GM12873 (cell line): ENCODE measurements at regions not wholly inside any gene's neighbourhood (a gene's known extent, or its start where the extent isn't known, plus 50 kb on each side); places are given as distances from the start of the nearest gene placed in this dataset.

Experiments
- TF ChIP-seq, protein P1 (sequence below): IDR thresholded peaks from 2 replicates; pipeline ENCODE4 v1.5.1; 2012; ENCODE audit warnings: low read depth, mild to moderate bottlenecking, moderate library complexity, low read length, control low read depth; ENCODE audit not compliant: insufficient read depth; ENCODE audit errors: missing control alignments

- TF ChIP-seq, protein P1, sequence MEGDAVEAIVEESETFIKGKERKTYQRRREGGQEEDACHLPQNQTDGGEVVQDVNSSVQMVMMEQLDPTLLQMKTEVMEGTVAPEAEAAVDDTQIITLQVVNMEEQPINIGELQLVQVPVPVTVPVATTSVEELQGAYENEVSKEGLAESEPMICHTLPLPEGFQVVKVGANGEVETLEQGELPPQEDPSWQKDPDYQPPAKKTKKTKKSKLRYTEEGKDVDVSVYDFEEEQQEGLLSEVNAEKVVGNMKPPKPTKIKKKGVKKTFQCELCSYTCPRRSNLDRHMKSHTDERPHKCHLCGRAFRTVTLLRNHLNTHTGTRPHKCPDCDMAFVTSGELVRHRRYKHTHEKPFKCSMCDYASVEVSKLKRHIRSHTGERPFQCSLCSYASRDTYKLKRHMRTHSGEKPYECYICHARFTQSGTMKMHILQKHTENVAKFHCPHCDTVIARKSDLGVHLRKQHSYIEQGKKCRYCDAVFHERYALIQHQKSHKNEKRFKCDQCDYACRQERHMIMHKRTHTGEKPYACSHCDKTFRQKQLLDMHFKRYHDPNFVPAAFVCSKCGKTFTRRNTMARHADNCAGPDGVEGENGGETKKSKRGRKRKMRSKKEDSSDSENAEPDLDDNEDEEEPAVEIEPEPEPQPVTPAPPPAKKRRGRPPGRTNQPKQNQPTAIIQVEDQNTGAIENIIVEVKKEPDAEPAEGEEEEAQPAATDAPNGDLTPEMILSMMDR = no peak
These were observed 105.6 kb upstream of the ZNF521 start for GRCh38 chr18:25457601-25458000.

- TF ChIP-seq, protein P1 = no peak
These were observed 105.2 kb upstream of the ZNF521 start for GRCh38 chr18:25457126-25457525.

DNA sequence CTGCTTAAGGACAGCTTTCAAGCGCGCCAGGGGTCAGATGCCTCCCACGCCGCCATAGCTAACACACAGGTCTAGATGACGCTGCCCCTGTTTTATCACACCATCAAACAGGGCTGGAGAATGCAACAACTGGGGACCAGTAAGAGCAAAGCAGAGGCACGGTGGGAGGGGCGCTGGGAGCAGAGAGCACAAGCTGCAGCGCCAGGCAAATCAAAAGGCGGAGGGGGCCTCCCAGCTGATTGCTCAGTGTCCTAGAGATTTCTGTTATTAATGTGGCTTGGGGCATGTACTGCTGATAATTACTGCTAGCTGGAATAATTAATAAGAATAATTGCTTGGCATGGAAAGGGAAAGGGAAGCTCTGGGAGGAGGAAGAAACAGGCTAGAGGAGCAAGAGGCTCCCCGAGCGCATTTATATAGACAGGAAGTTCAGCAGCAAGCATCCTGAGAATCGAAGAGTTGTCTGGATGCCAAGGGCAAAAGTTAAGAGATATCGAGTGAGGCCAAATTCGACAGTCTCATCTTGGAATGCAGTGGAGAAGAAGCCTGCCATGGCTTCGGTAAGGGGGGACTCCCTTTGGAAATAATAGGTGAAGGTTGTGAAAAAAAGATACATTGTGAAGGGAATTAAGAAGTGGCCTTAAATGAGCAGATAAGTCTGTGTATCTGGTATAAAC is 104.5 kb upstream of the ZNF521 start:
- TF ChIP-seq, protein P1 = no peak

GRCh38 chr18:25455646-25456045 is 103.7 kb upstream of the ZNF521 start:
- TF ChIP-seq, protein P1 = no peak

DNA sequence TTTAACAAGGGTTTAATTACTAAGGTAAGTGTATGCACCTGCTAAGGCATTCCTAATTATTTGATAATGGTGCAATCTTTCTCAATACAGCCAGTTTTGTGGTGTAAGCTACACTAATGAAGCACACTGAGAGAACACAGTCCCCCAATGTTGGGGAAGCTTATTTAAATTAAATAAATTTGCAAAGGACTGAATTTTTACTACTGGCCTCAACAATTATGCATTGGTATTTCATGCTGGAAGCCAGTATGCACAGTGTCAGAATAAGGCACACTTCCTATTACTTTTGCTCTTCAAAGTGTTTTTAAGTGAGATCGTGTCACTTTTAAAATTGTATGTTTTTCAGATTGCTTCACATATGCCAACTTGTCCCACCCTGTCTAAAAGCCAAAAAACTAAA is 103.2 kb upstream of the ZNF521 start:
- TF ChIP-seq, protein P1 = no peak

DNA sequence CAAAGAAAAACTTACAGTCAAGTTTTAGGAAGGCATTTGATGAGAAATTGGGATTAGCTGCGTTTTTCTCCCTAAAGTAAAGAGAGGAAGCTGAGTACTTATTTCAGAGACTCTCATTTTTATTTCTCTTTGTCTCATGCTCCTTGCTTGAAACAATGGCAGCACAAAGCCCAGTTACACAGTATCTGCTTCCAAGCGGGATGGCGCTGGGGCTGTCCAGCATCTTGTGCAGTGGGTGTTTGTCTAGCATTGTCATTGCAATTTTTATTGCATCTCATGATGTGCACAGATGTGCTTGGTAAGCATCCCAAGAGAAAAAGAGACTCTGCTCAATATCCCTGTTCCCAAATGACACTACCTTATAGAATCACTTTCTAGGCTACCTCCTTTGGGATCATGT is 102.8 kb upstream of the ZNF521 start:
- TF ChIP-seq, protein P1 = no peak

- TF ChIP-seq, protein P1 = no peak
These were observed 102.3 kb upstream of the ZNF521 start for GRCh38 chr18:25454270-25454659.
